NCI-H146 treated with DMSO at 0.1 percent for 48 hours (cell line): ENCODE measurements at regions not wholly inside any gene's neighbourhood (a gene's known extent, or its start where the extent isn't known, plus 50 kb on each side); places are given as distances from the start of the nearest gene placed in this dataset.
"Not testable (repeated sequence)": the region's sequence is repeated elsewhere in the genome, so short reads cannot be mapped to it uniquely, and the experiment has no call there.

Experiments
- DNase-seq: peaks from one replicate; lab custom pipeline; 2025; ENCODE audit not compliant: unreplicated experiment; lab: John Stamatoyannopoulos, UW

GRCh38 chr12:91894911-91895310, 250.7 kb downstream of the BTG1 start:
- DNase-seq, result no peak

- DNase-seq, result no peak
These were observed 252.2 kb downstream of the BTG1 start for GRCh38 chr12:91893476-91893875.

GRCh38 chr12:91892081-91892855, 253.4 kb downstream of the BTG1 start:
- DNase-seq, result no peak

GRCh38 chr12:91890742-91891141, 254.9 kb downstream of the BTG1 start:
- no peak for DNase-seq

GRCh38 chr12:91889910-91890309, 255.7 kb downstream of the BTG1 start:
- no peak for DNase-seq

- no peak for DNase-seq
These were observed 256.6 kb downstream of the BTG1 start for GRCh38 chr12:91889059-91889458.

GRCh38 chr12:91887957-91888356, 257.7 kb downstream of the BTG1 start:
- DNase-seq, result no peak

- DNase-seq, result no peak
These were observed 259.6 kb downstream of the BTG1 start for GRCh38 chr12:91885851-91886731.

- DNase-seq, result no peak
These were observed 261.4 kb downstream of the BTG1 start for GRCh38 chr12:91884230-91884629.

- no peak for DNase-seq
These were observed 261.8 kb downstream of the BTG1 start for GRCh38 chr12:91883811-91884210.

- DNase-seq, result no peak
These were observed 262.7 kb downstream of the BTG1 start for GRCh38 chr12:91882910-91883309.

- DNase-seq, result no peak
These were observed 265.1 kb downstream of the BTG1 start for GRCh38 chr12:91880528-91880927.

GRCh38 chr12:91877456-91878235, 268.0 kb downstream of the BTG1 start:
- peak; percentile 59 for DNase-seq

- peak; percentile 69 for DNase-seq
These were observed 268.6 kb downstream of the BTG1 start for GRCh38 chr12:91877022-91877421.

GRCh38 chr12:91875671-91876070, 270.0 kb downstream of the BTG1 start:
- DNase-seq, result not testable (repeated sequence)

- no peak for DNase-seq
These were observed 271.4 kb downstream of the BTG1 start for GRCh38 chr12:91874086-91874865.

- DNase-seq, result no peak
These were observed 273.9 kb downstream of the BTG1 start for GRCh38 chr12:91871751-91872150.

- DNase-seq, result no peak
These were observed 274.6 kb downstream of the BTG1 start for GRCh38 chr12:91870872-91871707.

GRCh38 chr12:91868054-91868453, 277.6 kb downstream of the BTG1 start:
- peak; percentile 27 for DNase-seq

GRCh38 chr12:91866566-91866965, 279.1 kb downstream of the BTG1 start:
- peak; percentile 94 for DNase-seq
